A549 (cell line): ENCODE measurements at regions not wholly inside any gene's neighbourhood (a gene's known extent, or its start where the extent isn't known, plus 50 kb on each side); places are given as distances from the start of the nearest gene placed in this dataset.

ENCODE experiments used
- CEBPB ChIP-seq, 2 experiments: fragments of >200 bp in 1 of 2; sonication (Bioruptor Twin) in 1 of 2; formaldehyde crosslinking in 1 of 2; IDR thresholded peaks; 2 replicates each; pipeline ENCODE4 v1.6.1; 2012 to 2016
- FOSL2 ChIP-seq, 2 experiments: fragments of 450-650 bp in 1 of 2; fragments of >200 bp in 1 of 2; sonication (Bioruptor Twin) in 1 of 2; formaldehyde crosslinking; IDR thresholded peaks; 2 replicates each; pipeline versions ENCODE4 v1.5.0 to v1.6.1; 2016 to 2020; ENCODE audit warnings: mild to moderate bottlenecking in 1 of 2, moderate library complexity in 1 of 2
- MAX ChIP-seq: IDR thresholded peaks from 2 replicates; pipeline ENCODE4 v1.6.1; 2012
- REST ChIP-seq: fragments of 200-600 bp; sonication (generic); IDR thresholded peaks from 2 replicates; pipeline ENCODE4 v1.6.1; 2016; ENCODE audit warnings: antibody characterized with exemption, mild to moderate bottlenecking, moderate library complexity

GRCh38 chrX:42708222-42708621 lies 69.7 kb downstream of the PPP1R2C start:
- no peak for TF ChIP-seq FOSL2 (IDR thresholded peaks at IDR 0.05)
- TF ChIP-seq FOSL2 (CRISPR knock-in tag; IDR thresholded peaks at IDR 0.05): no peak
- no peak for TF ChIP-seq REST
- TF ChIP-seq CEBPB (IDR thresholded peaks at IDR 0.05): no peak
- TF ChIP-seq MAX: no peak
